ENCODE measurements at regions not wholly inside any gene's neighbourhood (a gene's known extent, or its start where the extent isn't known, plus 50 kb on each side); places are given as distances from the start of the nearest gene placed in this dataset.

DNA sequence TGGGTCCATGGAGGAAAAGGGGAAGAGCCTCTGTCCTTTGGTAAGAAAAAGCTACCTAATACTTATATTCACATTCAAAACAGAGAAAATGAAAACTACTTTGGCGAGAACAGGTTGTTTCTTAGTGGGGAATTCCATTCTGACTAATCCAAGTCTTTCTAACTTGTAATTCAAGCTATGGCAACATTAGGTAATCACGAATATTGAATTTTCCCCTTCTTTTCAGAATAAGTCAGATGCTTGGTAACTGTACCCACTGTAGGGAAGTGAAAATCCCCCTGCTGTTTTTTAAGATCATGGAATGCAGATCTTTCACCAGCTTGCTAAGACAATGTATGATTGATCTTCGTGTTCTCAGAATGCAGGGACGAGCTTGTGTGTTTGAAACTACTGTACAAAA is 384.4 kb downstream of the TCERG1L start:
- DNase-seq (no peak), ATAC-seq (ENCODE audit: low read depth) (no peak)
- H2BK120ac ChIP-seq (ENCODE audit: low read depth, low read length) = no peak overlapping the region
- no peak overlapping the region for H3K14ac ChIP-seq (replicated peaks; ENCODE audit: low read depth, low read length)
- H2BK15ac ChIP-seq (ENCODE audit: low read depth, low read length) = no peak overlapping the region
- no peaks in the 10 kb centered on the region for H4K20me1 ChIP-seq (ENCODE audit: insufficient read depth, low read length)
- dilution Hi-C loops (cut with HindIII; ENCODE audit: low sequenced_read_pairs, unreplicated experiment) = no loop called here
- H3K4me1 ChIP-seq (ENCODE audit: control insufficient read depth, insufficient read depth, low read length) = no peaks in the 10 kb centered on the region
- H3K23ac ChIP-seq (ENCODE audit: low read depth, low read length) = no peak overlapping the region
- H3K56ac ChIP-seq (ENCODE audit: extremely low read depth, insufficient read depth, low read length) = no peak overlapping the region
- no peak overlapping the region for H4K91ac ChIP-seq (ENCODE audit: insufficient read depth, low read depth, low read length)
- CTCF ChIA-PET = no interaction called here
- no peak overlapping the region for H3K4me2 ChIP-seq (ENCODE audit: low read depth, low read length)
- intact Hi-C loops (cut with micrococcal nuclease) = no loop called here
- no peaks in the 10 kb centered on the region for H3K79me1 ChIP-seq (ENCODE audit: low read depth in 1 of 2, low read length in 2 of 2)
- BruUV-seq (replicated peaks) = no TSS peak
- H4K8ac ChIP-seq (ENCODE audit: low read depth in 2 of 2, low read length in 2 of 2) = no peak overlapping the region
- no peak overlapping the region for H3K4me3 ChIP-seq (ENCODE audit: insufficient read depth, low read depth, low read length)
- no peak overlapping the region for H2AK9ac ChIP-seq (replicated peaks; ENCODE audit: low read depth, low read length, poor library complexity)
- no peak overlapping the region for H3K27ac ChIP-seq (ENCODE audit: insufficient read depth, low read length)
- no peak overlapping the region for H2BK5ac ChIP-seq (ENCODE audit: low read depth, low read length, poor library complexity, severe bottlenecking)
- 0% methylated on average over 1 of the region's 4 CpGs; no CpG with 5 or more reads in 1 of the 2 experiments for WGBS, 2 experiments (ENCODE audit: extremely low coverage in 2 of 2, insufficient read length in 1 of 2)
- H3K9me3 ChIP-seq (ENCODE audit: control insufficient read depth, insufficient read depth, low read length) = peaks cover 58% of the 10 kb centered on the region
- no peak for TF ChIP-seq MAFK (IDR thresholded peaks at IDR 0.05; ENCODE audit: low read depth, low read length)
- TF ChIP-seq BHLHE40 (IDR thresholded peaks at IDR 0.05; ENCODE audit: low read depth, low read length) = no peak
- no peak for TF ChIP-seq POLR2A (IDR thresholded peaks at IDR 0.05; ENCODE audit: low read depth, low read length)
- no peak for TF ChIP-seq FOS (IDR thresholded peaks at IDR 0.05; ENCODE audit: low read depth, low read length)
- TF ChIP-seq CEBPB (IDR thresholded peaks at IDR 0.05; ENCODE audit: low read depth, low read length) = no peak
- no peak for TF ChIP-seq RAD21 (IDR thresholded peaks at IDR 0.05; ENCODE audit: low read length)
- TF ChIP-seq, protein P1, sequence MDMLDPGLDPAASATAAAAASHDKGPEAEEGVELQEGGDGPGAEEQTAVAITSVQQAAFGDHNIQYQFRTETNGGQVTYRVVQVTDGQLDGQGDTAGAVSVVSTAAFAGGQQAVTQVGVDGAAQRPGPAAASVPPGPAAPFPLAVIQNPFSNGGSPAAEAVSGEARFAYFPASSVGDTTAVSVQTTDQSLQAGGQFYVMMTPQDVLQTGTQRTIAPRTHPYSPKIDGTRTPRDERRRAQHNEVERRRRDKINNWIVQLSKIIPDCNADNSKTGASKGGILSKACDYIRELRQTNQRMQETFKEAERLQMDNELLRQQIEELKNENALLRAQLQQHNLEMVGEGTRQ (IDR thresholded peaks at IDR 0.05; ENCODE audit: low read depth, low read length) = no peak
- TF ChIP-seq MAZ (IDR thresholded peaks at IDR 0.05; ENCODE audit: borderline replicate concordance, low read depth, low read length) = no peak
- H2AFZ ChIP-seq (replicated peaks; ENCODE audit: low read length, poor library complexity) = no peak overlapping the region
- H3K18ac ChIP-seq (ENCODE audit: low read depth, low read length) = no peak overlapping the region
- H4K5ac ChIP-seq (ENCODE audit: low read depth, low read length) = no peak overlapping the region
- H3K36me3 ChIP-seq (ENCODE audit: control insufficient read depth, insufficient read depth, low read length) = no peaks in the 10 kb centered on the region
- no peak overlapping the region for H2BK20ac ChIP-seq (ENCODE audit: low read depth, low read length)
- in situ Hi-C loops (cut with MboI; ENCODE audit: low sequenced_read_pairs) = no loop called here
- H3K9ac ChIP-seq (ENCODE audit: low read depth, low read length) = no peak overlapping the region
- H2AK5ac ChIP-seq (ENCODE audit: low read depth, low read length) = no peak overlapping the region
- H3K4ac ChIP-seq (ENCODE audit: low read depth, low read length) = no peak overlapping the region
- no peaks in the 10 kb centered on the region for H3K9me1 ChIP-seq (ENCODE audit: insufficient read depth, low read length)
- H3K27me3 ChIP-seq (ENCODE audit: control insufficient read depth, insufficient read depth, low read length) = no peaks in the 10 kb centered on the region
- POLR2A ChIA-PET (ENCODE audit: unreplicated experiment) = no interaction called here
